ENCODE measurements at regions not wholly inside any gene's neighbourhood (a gene's known extent, or its start where the extent isn't known, plus 50 kb on each side); places are given as distances from the start of the nearest gene placed in this dataset.
A peak's percentile ranks its signal among the peaks of the same experiment; 100 is the strongest.

DNA sequence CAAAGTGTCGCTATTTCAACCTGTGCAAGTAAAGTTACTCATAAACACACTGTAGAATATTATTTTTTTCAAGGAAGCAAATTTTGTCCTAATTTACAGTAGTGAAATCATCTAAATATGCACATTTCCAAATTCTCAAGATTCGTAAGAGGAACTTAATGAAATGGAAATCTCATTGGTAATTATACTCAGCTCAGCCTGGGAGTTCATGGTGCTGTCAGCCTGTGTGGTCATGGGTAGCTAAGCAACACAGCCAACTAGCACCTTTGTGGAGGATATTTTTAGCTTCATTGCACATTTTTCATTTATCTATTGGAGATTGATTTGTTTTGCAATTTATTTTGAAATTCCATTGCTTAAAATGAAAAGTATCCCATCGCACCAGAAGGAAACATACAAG, 975.7 kb upstream of the ZEB2 start:
- no peak for DNase-seq

DNA sequence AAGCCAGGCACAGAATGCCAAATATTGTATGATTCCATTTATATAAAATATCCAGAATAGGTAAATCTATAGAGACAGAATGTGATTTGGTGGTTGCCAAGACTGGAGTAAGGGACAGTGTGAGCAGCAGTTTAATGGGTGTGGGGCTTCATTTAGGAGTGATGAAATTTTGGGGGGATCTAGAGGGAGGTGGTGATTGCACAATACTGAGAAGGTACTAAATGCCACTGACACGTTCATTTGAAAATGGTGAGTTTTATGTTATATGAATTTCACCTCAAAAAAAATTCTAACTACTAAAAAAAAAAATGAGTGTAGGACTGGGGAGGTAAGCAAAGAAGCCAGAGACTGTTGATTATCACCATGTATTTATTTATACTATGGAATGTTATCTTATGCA, 974.5 kb upstream of the ZEB2 start:
- no peak for DNase-seq

DNA sequence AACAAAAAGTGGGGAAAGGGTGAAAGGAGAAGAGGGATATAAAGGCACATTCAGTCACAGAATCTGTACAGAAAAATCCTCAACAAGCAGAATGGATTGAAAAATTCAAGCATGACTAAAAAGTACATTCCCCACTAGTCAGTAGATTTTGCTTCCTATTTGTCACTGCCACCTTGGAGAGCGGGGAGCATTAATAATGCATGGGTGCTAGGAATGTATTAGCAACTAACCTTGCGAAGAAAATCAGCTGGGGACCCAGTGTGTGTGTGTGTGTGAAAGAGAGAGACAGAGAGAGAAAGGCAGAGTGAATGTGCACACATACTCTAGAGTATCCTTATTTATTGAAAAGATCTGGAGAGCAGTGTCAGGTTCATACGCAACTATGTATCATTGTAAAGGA, 968.7 kb upstream of the ZEB2 start:
- DNase-seq = no peak

DNA sequence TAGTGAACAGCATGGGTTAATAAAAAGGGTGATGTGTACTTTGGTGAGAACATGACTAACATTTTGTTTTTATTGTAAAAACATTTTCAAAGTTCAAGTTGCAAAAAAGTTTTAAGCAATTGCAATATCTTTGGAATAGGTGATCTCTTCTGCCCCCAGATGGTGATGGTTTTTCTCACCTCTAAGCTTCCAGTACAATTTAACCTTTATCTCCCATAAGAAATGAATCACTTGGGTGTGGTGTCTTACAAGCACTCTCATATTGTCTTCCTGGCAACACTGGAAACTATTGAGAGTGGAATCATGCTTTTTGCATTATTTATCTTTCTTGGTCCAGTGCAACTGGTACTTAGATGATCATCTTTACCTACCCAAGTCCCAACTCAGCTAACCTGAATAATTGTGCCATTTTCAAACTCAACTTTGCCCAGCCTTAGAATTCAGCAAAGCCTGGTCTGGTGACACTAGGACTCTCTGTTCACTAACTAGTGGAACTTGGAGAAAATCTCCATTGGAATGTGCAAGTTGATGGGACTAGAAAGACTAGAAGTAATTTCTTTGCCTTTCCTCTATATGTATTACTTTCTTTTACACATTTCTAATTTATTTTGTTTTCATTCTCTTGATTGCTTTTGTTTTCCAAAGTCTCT, 964.7 kb upstream of the ZEB2 start:
- DNase-seq = no peak

DNA sequence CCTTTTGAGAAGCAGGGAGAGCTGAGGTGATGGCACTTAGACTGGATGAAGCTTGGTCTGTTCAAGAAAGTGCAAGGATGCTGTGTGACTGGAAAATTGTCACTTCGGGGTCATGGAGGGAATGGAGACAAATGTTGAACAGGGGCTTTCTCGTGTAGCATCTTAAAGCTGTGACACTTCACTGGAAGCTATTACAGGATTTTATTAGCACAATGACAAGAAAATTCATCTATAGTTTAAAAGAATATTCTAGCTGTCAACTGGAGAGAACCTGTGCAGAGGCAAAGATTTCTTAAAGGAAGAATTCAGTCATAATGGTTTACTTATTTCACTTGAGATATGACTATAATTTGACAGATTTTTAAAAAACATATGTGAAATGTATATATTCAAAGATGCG, 963.9 kb upstream of the ZEB2 start:
- no peak for DNase-seq

DNA sequence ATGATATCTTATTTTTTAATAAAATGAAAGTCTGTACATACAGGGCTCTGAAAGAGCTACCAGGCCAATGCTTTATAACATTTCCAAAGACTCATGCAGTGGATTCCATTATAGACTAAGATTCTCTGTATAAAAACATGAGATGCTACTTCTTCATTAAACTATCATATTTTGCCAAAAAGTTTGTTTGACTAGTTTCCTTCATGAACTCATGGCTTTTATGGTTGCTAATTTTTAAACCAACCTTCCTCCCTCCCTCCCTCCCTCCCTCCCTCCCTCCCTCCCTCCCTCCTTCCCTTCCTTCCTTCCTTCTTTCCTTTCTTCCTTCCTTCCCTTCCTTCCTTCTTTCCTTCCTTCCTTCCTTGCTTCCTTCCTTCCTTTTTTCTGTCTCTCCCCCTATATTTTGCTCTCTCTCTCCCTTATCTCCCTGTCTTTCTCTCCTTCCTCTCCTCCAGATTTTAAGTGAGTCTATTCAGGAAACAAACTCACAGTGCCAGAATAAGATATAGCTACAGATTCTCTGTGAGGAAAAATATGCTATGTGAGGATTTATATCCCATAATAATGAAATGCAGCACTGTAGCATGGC, 961.5 kb upstream of the ZEB2 start:
- DNase-seq = no peak

DNA sequence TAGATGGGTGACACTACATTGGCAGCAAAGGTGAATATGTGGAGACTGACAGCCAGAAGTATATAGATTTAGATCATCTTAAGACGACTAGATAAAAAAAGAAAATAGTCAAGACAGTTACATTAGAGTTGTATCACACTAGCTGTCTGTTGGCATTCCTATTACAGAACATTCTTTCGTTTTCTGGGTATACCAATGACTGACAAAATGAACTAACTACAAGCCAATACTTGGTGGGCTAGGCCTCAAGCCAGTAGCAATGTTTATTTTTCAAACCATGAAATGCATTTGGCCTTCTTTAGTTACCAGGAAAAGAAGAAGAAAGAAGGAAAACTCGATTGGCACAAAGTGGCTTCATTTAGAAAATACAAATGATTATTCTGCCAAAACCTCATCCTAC, 944.9 kb upstream of the ZEB2 start:
- DNase-seq = no peak

DNA sequence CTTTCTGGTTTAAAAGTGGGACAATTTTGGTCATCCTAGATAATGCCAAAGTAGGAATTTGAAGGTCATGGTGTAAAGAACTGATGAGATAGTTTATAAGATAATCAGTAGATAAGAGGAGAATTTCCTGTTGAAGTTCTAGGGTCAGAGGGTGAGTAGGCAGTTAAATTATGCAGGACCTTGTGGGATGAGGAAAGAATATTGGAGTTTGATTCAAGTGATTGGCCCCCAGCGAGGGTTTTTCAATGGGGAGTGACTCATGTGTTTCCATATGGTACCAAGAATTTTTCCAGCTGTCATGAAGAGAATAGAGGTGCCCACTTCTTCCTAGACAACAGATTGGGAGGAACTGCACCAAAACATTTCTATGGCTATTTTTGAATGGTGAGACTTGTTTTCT, 940.2 kb upstream of the ZEB2 start:
- DNase-seq = peak; percentile 7

DNA sequence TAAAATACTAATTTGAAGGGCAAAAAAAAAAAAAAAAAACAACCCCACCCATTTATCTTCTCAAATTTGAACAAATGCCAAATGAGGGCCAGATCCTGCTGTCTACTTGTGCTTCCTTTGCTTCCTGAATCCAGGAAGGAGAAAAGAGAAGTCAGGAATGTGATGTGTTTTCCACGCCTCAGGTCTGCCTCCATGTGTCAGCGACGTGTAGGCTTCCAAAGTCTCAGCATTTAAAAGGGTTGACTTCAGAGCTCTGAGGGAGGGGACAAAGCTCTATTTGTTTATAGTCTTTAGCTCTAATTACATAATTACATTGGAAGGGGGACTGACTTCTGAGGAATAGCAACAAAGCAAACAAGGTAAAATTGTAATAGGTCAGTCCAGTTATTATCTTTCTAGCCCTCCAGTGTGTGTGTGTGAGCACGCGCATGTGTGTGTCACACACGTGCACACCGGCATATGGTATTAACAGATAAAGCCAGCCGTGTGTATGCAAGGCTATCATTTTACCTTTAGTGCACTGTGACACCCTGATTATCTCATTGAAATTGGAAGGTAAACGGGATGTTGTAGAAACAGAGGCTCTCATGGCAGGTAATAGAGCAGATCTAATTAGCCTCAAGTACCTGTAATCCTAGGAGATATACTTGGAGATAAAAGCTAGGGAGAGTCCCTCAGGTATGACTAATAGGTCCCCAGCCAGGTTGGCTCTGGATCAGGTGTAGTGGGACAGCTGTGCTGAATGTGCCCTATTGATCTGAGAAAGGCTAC, 911.4 kb upstream of the ZEB2 start:
- peak; percentile 76 for DNase-seq

DNA sequence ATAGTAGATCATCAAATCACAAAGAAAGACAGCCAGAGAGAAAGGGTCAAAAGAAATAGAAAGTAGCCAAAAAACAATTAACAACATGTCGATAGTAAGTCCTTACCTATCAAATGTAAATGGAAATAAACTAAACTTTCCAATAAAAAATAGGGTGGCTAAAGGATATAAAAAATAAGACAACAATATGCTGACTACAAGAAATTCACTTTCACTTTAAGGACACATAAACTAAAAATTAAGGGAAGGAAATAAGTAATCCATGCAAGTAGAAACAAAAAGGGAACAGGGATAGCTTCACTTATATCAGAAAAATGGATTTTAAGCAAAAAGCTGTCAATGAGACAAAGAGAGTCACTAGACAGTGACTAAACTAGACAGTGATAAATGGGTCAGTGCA, 903.9 kb upstream of the ZEB2 start:
- DNase-seq = no peak

DNA sequence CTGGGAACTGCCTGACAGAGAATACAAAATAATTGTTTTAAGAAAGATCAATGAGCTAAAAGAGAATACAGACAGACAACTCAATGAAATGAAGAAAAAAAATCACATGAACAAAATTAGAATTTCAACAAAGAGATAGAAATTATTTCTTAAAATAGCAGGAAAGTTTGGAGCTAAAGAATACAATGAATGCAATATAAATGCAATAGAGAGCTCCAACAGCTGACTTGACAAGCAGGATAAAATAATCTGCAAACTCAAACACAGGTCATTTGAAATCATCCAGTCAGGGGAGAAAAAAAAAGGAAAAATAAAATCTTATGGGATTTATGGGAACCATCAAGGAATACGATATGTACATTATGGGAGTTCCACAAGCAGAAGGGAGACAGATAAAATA, 902.7 kb upstream of the ZEB2 start:
- no peak for DNase-seq

DNA sequence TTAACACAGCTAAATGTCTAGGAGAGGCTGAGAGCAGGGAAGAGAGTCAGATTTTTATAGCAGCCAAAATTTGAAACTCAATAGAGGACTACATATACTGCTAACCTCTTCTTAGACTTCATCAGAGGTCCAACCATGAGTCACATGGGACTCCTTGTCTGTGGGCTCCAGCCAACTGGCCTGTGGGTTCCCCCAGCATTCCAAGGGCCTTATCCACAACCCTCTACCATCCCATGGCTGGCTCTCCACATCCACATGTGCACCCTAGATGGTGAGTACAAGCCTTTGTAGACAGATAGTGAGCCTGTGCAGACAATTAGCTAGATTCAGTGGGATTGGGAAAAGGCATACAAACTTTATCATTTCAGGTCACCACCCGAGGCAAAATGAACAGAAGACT, 901.9 kb upstream of the ZEB2 start:
- DNase-seq = no peak

DNA sequence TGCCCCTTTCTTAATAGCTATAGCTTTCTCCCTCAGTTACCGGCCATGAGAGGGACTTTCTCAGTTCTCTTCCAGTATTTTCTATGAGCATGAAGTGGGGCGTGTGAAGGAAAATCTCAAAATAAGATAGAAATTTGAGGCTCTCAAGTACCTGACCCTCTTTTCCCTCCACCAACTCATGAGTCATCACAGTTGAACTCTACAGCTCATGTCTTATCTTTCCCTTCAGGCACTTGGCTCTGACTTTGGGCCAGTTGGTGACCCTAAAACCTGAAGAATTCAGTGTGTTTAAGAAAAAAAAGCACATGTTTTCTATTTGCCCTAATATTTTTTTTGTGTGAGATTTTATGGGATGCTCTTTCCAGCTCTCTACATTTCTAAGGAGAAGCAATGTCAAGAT, 896.7 kb upstream of the ZEB2 start:
- DNase-seq = no peak

DNA sequence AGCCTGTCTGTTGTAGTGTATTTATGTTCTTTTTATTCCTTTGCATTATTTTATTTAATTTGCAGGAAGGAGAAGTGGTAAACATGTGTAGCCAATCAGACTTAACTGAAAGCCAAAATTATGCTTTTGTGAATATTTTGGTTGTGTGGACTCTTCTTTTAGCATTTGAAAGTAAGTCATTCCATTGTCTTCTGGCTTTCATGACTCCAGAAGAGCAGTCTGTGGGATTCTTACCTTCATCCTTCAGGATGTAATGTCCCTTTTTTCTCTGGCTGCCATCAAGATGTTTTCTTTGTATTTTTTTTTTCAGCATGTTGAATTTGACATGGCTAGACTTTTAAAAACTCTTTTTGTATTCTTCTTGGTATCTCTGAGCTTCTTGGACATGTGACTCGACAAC, 895.2 kb upstream of the ZEB2 start:
- no peak for DNase-seq

DNA sequence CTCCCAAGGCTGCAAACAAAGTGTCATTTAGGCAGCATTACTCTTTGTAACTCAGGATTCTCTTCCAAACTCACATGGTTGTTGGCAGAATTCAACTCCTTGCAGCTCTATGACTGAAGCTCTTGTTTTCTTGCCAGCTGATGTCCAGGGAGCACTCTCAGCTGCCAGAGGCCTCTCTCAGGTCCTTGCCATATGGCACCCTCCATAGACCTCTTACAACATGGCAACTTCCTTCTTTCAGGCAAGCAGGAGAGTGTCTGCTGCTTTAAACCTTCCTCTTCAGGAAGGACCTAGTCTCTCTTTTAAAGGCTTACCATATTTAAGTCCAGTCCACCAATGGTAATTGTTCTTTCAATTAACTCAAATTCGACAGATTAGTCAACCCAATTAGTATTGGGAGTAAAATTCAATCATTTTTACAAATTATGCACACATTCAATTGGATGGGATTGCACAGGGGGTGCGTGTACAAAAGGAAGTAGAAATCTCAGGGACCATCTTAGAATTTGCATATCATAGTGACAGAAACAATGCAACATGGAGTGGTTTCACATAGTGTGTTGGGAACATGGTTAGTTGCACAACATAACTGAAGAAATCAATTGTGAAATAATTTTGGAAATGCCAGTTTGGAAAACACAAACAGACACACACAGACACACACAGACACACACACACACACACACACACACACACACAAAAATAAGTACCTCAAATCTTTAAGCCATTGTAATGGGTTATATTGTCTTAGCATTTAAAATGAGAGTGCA, 893.5 kb upstream of the ZEB2 start:
- no peak for DNase-seq

DNA sequence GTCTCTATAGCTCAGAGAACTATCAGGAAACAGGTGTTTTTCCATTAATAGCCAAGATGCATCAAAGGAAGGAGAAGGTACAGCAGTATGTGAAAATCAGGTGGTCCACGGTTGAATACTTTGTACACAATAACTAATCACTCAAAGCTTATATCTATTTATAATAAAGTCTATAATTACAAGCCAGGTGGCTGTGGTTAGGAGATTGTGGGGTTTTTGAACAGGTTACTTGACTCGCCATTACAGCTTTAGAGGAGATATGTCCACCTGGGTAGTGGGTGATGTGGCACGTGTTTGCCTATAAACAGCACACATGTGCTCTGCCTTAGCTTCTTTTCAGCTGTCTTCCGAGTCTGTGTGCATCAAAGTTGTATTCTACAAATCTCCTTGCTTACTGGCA, 892.2 kb upstream of the ZEB2 start:
- DNase-seq = no peak

DNA sequence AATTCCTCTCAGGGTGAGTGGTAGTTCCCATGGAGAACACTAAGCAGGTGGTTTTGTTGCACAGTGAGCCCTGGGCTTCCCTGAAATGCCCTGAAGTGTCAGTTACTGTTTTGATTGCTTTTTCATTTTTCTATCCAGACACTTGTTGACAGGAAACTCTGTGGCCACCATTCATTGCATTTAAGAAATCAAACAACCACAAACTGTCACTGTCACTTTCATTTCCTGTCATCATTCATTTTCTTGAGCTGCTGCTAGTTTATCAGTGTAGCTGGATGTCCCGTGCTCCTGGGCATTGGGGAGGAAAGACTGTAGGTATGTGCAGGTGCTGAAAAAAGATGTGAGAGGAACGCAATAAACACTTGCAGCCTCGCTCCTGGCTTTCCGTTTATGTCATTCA, 891.6 kb upstream of the ZEB2 start:
- no peak for DNase-seq

DNA sequence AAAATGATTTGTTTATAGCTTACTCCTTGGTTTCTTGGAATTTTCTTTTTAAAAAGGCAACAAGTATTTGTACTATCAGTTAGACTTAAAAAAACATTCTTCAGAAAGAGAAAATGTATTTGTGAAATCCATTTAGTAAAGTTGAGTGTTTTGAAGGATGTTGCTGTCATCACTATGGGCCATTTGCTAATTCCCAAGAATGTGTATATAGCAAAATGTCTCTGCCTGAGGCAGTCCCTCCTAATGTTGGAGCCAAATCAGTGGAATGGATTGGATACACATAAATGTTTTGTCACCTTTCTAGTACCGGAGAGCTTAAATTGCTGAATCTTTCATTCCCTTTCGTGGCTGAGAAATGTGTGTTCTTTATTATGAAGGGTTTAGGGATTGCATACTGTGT, 890.2 kb upstream of the ZEB2 start:
- DNase-seq = no peak

DNA sequence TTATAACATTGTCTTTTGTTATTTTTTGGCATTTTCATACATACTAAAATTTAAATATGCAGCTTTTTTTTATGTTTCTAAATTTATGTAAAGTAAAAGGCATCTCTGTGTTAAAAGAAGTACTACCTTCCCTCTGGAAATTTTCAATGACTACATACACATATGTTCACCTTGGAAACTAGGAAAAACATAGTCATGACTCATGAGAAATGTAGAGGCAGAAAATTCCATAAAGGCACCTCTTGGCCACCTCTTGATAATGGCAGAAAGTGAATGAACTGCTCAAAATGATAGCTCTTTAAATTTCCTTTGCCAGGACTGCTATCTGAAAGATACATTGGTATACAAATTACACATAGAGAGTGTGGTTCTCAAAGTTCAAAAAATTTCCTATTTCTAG, 889.1 kb upstream of the ZEB2 start:
- DNase-seq = no peak

DNA sequence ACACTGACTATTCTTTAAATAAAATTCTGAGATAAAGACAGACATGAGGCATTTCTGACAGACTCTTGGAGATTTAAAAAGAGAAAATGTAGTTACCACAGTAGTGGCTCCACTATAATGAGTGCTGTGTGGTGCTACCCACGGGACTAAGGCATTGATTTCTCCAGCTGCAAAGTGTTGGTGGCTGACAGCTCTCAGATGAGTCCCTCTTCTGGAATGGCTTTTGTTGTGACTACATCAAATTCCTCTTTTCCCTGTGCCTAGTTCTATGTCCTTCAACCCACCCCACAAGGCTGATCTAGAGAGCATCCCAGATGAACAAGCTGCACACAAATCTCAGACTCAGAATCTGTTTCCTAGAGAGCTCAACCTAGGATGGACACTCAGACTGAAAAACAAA, 884.8 kb upstream of the ZEB2 start:
- no peak for DNase-seq

DNA sequence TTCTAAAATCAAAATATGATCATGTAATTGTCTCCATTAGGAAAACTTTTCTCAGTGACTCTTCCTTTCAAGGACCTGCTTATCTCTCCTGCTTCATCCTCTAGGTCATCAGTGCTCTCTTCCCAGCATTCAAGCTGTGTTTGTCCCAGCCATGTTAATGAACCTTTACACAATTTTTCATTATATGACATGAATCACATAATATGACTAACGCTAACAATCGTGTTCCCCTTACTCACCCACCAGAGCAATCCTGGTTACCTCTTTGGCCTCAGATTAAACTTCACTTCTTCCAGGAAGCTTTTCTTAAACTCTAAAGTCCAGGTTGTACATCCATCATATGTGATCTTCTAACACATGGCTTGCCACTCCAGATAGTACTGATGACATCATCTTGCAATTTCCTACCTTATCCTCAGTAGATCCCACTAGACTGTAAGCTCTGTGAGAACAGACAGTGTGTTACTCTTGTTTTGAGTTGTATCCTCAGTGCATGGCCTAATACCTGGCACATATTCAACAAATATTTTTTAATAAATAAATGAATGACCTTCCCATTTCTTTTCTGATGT, 882.9 kb upstream of the ZEB2 start:
- no peak for DNase-seq

DNA sequence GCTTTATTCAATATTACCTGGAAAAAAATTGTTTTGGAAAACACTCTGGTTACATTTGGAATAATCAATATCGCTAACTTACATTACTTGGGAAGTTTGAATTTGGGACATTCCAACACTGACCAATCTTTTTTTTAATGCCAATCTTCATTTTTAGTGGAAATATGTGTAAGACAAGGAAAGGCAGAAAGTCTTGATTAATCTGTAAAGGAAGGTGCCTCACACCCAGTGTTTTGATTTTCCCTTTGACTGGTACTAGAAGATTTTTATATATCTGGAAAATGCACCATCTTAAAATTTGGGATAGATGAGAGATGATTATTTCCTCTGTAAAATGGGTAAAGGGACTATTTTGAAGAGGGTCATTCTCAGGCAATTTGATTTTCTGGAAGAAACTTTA, 879.2 kb upstream of the ZEB2 start:
- no peak for DNase-seq

DNA sequence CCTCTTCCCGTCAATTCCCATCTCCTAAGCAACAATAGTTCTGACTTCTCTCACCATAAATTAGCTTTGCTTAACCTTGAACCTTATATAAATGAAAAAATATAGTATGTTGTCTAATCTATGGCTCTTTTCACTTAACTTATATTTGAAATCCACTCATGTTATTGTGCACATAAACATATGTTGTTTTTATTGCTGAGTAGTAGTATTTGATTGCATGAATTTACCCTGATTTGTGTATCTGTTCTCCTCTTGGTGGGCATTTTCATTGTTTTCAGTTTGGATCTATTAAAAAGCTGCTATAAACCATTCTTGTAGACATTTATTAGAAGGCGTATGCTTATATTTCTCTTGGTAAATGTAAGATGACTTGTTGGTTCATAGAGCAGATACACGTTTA, 874.3 kb upstream of the ZEB2 start:
- DNase-seq = no peak

DNA sequence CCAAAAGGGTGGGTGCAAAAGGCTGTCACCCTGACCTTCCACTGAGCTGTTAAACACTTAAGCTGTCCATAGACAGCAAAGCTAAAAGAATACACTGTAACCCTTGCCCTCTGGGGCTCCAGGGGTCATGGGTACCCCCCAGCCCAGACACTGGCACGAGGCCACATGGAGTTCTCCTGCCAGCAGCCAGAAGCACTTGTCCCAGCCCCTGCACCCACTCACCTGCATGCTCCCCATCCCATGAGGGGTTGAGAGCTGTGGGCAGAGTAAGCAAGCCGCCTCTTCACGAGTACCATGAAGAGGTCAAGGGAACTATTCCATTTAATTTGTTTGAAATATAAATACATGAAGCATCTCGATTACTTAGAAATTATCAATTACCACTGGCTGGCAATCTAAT, 867.1 kb upstream of the ZEB2 start:
- DNase-seq = no peak

All from NCI-H524 treated with DMSO at 0.1 percent for 48 hours (cell line).